Astrocyte (in vitro differentiated cells and primary cell): ENCODE measurements at regions not wholly inside any gene's neighbourhood (a gene's known extent, or its start where the extent isn't known, plus 50 kb on each side); places are given as distances from the start of the nearest gene placed in this dataset.

Experiments used
- DNase-seq: peaks from one replicate; pipeline ENCODE4 v3.0.0-alpha.2; 2010; ENCODE audit warnings: low read depth
- FAIRE-seq: peaks from 2 replicates; lab custom pipeline; 2011; peaks lifted over from hg19 to GRCh38; lab: Jason Lieb, UNC
- H2AFZ ChIP-seq: 2 replicates; pipeline ENCODE4 v1.6.0; 2012; ENCODE audit warnings: low read depth, low read length, inconsistent platforms
- H3K27ac ChIP-seq: 2 replicates; pipeline ENCODE4 v1.5.1; 2011; ENCODE audit warnings: low read depth, low read length, inconsistent platforms
- H3K27me3 ChIP-seq: 2 replicates; pipeline ENCODE4 v1.6.0; 2011; ENCODE audit warnings: low read length, inconsistent platforms; ENCODE audit not compliant: insufficient read depth
- H3K36me3 ChIP-seq: 2 replicates; pipeline ENCODE4 v1.5.1; 2011; ENCODE audit warnings: low read length, inconsistent platforms; ENCODE audit not compliant: insufficient read depth
- H3K4me1 ChIP-seq: 2 replicates; pipeline ENCODE4 v1.5.1; 2011; ENCODE audit warnings: low read length, inconsistent platforms; ENCODE audit not compliant: insufficient read depth
- H3K4me2 ChIP-seq: 2 replicates; pipeline ENCODE4 v1.6.0; 2012; ENCODE audit warnings: low read length, inconsistent platforms
- H3K4me3 ChIP-seq: 2 replicates; pipeline ENCODE4 v1.5.1; 2011; ENCODE audit warnings: low read depth, mild to moderate bottlenecking, low read length, inconsistent platforms; ENCODE audit not compliant: insufficient read depth
- H3K79me2 ChIP-seq: 2 replicates; pipeline ENCODE4 v1.6.0; 2012; ENCODE audit warnings: mild to moderate bottlenecking, low read length, inconsistent platforms; ENCODE audit not compliant: insufficient read depth
- H3K9ac ChIP-seq: 2 replicates; pipeline ENCODE4 v1.6.0; 2012; ENCODE audit warnings: mild to moderate bottlenecking, low read length, inconsistent platforms
- H3K9me3 ChIP-seq: 2 replicates; pipeline ENCODE4 v1.5.1; 2012; ENCODE audit warnings: low read depth, mild to moderate bottlenecking, low read length, inconsistent platforms; ENCODE audit not compliant: insufficient read depth
- H4K20me1 ChIP-seq: 2 replicates; pipeline ENCODE4 v1.6.0; 2012; ENCODE audit warnings: low read length, inconsistent platforms; ENCODE audit not compliant: insufficient read depth
- H3K27ac Mint-ChIP-seq: one replicate; pipeline ENCODE4 v1.8.0; 2021; ENCODE audit warnings: mild to moderate bottlenecking, mixed read lengths; ENCODE audit not compliant: unreplicated experiment
- H3K27me3 Mint-ChIP-seq: one replicate; pipeline ENCODE4 v1.8.0; 2021; ENCODE audit warnings: low read depth, mixed read lengths; ENCODE audit not compliant: unreplicated experiment
- H3K36me3 Mint-ChIP-seq: one replicate; pipeline ENCODE4 v1.8.0; 2021; ENCODE audit warnings: low read depth, mixed read lengths; ENCODE audit not compliant: unreplicated experiment
- H3K4me1 Mint-ChIP-seq: one replicate; pipeline ENCODE4 v1.8.0; 2021; ENCODE audit warnings: low read depth, mixed read lengths; ENCODE audit not compliant: unreplicated experiment
- H3K4me3 Mint-ChIP-seq: one replicate; pipeline ENCODE4 v1.8.0; 2021; ENCODE audit warnings: mild to moderate bottlenecking, moderate library complexity, mixed read lengths; ENCODE audit not compliant: unreplicated experiment
- H3K9me3 Mint-ChIP-seq: one replicate; pipeline ENCODE4 v1.8.0; 2021; ENCODE audit warnings: mild to moderate bottlenecking, mixed read lengths; ENCODE audit not compliant: unreplicated experiment
- CTCF ChIP-seq: IDR thresholded peaks from 2 replicates; pipeline ENCODE4 v1.5.1; 2011; ENCODE audit warnings: low read depth, mild to moderate bottlenecking, inconsistent platforms, low read length, moderate library complexity; ENCODE audit not compliant: insufficient read depth
- EZH2 ChIP-seq: IDR thresholded peaks from 2 replicates; pipeline ENCODE4 v1.6.1; 2012; ENCODE audit warnings: mild to moderate bottlenecking, low read length, inconsistent platforms; ENCODE audit not compliant: insufficient read depth

DNA sequence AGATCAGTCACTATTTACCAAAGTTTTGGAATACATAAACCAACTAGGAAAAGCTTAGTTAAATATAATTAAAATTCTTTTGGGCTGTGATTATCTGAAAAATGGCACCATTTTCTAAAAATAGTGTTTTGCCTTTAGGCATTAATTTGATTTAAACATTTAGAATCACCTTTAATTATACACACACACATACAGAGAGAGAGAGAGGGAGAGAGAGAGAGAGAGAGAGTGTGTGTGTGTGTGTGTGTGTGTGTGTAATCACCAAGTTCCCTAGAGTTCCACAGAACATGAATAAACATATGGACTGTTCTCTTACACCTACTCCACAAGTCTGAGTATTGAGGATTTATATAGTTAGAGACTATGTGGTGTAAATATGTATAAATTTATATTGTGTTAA, 141.2 kb upstream of the ATXN1 start:
- Histone ChIP-seq H3K27me3 (no peaks in the 10 kb centered on the region), H2AFZ (no peak overlapping the region), H3K27ac (no peak overlapping the region), H3K4me3 (no peak overlapping the region), H3K36me3 (no peaks in the 10 kb centered on the region), H3K4me2 (no peak overlapping the region), H3K79me2 (no peaks in the 10 kb centered on the region), H4K20me1 (no peaks in the 10 kb centered on the region), H3K9ac (no peak overlapping the region), H3K4me1 (peaks cover 17% of the 10 kb centered on the region), H3K9me3 (no peaks in the 10 kb centered on the region)
- Mint-ChIP-seq H3K27ac (no peak overlapping the region), H3K9me3 (no peaks in the 10 kb centered on the region), H3K4me1 (peaks cover 15% of the 10 kb centered on the region), H3K36me3 (no peaks in the 10 kb centered on the region), H3K27me3 (no peaks in the 10 kb centered on the region), H3K4me3 (no peak overlapping the region)
- TF ChIP-seq CTCF (no peak), EZH2 (no peak)
- no peak for FAIRE-seq
- no peak for DNase-seq

DNA sequence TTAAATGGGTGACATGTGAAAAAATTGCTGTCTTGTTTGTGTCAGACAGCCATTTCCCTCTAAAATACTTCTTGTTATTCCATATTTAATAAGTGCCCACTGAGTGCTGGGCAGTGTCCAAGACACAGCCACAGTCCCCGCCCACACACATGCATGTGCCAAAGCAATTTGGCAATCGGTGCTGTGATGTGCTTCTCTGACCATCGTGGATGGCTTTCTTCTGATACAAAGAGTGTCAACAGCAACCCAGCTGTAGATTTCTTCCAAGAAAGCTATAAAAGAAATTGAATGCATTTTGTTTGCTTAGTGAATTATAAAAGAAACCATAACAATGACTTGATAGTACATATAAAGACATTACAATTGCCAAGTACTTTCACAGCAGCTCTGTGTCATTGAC, 140.5 kb upstream of the ATXN1 start:
- Histone ChIP-seq H2AFZ (no peak overlapping the region), H3K9me3 (no peaks in the 10 kb centered on the region), H3K9ac (no peak overlapping the region), H3K4me3 (no peak overlapping the region), H3K36me3 (no peaks in the 10 kb centered on the region), H3K79me2 (no peaks in the 10 kb centered on the region), H3K27ac (no peak overlapping the region), H3K4me2 (no peak overlapping the region), H3K27me3 (no peaks in the 10 kb centered on the region), H3K4me1 (peaks cover 17% of the 10 kb centered on the region), H4K20me1 (no peaks in the 10 kb centered on the region)
- DNase-seq = peak; percentile 60
- Mint-ChIP-seq H3K27ac (no peak overlapping the region), H3K4me1 (peaks cover 15% of the 10 kb centered on the region), H3K36me3 (no peaks in the 10 kb centered on the region), H3K9me3 (peaks cover under 1% of the 10 kb centered on the region), H3K27me3 (no peaks in the 10 kb centered on the region), H3K4me3 (no peak overlapping the region)
- TF ChIP-seq CTCF = no peak
- TF ChIP-seq EZH2 = no peak
- FAIRE-seq = no peak

DNA sequence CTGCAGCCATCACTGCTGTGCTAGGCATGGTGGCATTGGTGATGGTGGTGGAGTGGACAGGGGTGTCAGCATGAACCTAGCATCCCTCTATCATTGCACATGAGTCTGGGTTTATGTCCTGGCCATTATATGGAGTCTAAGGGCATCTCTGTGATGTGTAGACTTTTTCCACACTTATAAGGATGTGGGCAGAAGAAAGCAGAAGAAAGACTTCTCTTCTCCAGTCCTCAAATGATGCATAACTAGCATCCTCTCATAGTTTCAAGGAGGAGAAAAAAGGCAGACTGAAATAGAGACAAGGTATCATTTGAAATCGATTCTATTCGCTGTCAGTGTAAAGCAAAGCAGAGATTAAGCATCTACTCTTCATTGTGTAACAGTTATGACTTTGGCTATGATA, 140.0 kb upstream of the ATXN1 start:
- H4K20me1 ChIP-seq = no peaks in the 10 kb centered on the region
- no peak overlapping the region for H3K4me3 ChIP-seq
- Mint-ChIP-seq H3K27me3 (no peaks in the 10 kb centered on the region), H3K9me3 (peaks cover 1% of the 10 kb centered on the region), H3K27ac (no peak overlapping the region), H3K36me3 (no peaks in the 10 kb centered on the region), H3K4me1 (peaks cover 15% of the 10 kb centered on the region), H3K4me3 (no peak overlapping the region)
- FAIRE-seq (no peak), DNase-seq (no peak)
- no peaks in the 10 kb centered on the region for H3K36me3 ChIP-seq
- peaks cover 17% of the 10 kb centered on the region for H3K4me1 ChIP-seq
- no peaks in the 10 kb centered on the region for H3K9me3 ChIP-seq
- TF ChIP-seq CTCF (no peak), EZH2 (no peak)
- no peak overlapping the region for H3K27ac ChIP-seq
- no peaks in the 10 kb centered on the region for H3K27me3 ChIP-seq
- H3K4me2 ChIP-seq = no peak overlapping the region
- no peaks in the 10 kb centered on the region for H3K79me2 ChIP-seq
- H2AFZ ChIP-seq = no peak overlapping the region
- H3K9ac ChIP-seq = no peak overlapping the region
